ENCODE measurements at regions not wholly inside any gene's neighbourhood (a gene's known extent, or its start where the extent isn't known, plus 50 kb on each side); places are given as distances from the start of the nearest gene placed in this dataset.

DNA sequence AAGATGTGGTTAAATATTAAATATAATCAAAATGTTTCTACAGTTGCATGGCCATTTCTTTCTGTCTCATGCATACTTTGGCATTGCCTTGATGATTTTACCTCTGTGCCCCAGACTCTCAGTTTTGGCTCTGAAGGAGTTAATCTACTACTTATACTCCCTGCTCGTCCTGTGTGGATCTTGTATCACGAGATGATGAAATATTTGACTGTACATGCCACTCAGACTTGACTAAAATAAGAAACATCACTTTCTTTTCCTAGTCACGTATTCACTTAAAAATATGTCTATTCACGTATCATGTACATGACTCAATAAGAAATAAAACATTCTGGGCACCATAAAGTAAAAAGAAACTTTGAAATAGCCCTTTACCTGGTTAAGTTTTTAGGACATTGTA is 397.7 kb downstream of the RFPL4B start:
- DNase-seq, result no peak

DNA sequence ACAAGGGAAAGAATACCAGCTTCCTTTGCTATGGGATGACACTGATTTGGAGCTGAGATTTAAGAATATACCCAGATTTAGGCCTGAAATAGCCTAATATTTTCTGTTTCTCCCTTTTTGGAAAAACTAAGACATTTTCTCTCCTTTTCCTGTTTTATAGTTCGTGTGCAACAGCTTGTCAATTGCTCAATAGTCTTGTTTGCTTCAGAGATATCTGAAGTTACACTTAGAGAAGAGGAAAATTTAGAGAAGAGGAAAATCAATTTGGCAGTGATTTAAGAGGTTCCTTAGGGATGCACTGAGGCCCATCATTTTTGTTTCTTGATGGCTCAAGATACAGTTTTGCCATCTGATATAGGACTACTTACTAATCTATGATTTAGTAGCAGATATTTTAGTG is 398.6 kb downstream of the RFPL4B start:
- DNase-seq, result no peak

DNA sequence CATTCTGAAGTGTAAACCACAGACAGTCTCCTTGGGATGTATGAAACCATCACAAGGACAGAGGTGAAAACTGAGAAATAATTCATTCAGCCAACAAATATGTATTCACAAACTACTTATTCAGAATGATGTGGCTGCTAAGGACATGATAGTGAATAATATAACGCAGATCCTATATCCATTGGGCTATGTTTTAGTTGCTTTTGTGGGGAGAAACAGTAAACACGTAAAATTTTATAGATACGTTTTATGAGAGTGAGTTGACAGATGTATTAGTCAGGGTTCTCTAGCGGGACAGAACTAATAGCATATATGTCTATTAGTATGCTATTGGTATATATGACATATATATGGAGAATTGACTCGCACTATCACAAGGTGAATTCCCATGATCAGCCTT is 402.5 kb downstream of the RFPL4B start:
- no peak for DNase-seq

DNA sequence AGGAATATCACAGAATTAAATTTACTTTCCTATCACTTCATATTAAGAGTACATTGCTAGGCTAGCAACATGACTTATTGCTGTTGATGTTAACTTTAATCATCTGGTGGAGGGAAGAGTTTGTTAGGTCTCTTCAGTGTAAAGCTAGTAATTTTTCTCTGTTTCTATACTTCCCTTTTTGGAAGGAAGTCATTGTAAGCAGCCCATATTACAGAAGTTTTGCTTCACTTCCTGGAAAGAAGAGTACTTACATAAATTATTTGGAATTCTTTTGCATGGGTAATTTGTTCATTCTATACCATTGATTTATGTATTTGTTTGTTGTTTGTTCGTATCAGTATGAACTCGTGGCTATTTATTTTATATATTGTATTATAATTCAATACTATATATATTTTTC is 405.2 kb downstream of the RFPL4B start:
- DNase-seq, result no peak

DNA sequence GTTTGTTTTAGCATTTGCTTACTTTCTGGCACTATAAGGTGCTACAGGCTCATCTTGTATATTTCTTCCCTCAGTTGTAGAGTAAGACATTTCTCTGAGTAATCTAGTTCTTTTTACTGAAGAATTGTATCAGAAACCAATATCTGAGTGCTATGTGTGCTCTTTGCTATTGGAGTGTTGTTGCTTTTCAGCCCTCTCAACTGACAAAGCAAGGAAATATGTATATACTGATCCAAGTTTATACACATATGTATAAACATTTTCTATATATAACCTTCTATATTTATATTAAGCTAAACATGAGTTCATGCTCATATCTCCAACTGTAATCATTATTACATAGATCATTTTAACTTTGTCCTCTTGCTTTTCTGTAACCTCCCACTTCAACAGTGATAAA is 405.7 kb downstream of the RFPL4B start:
- DNase-seq, result no peak

DNA sequence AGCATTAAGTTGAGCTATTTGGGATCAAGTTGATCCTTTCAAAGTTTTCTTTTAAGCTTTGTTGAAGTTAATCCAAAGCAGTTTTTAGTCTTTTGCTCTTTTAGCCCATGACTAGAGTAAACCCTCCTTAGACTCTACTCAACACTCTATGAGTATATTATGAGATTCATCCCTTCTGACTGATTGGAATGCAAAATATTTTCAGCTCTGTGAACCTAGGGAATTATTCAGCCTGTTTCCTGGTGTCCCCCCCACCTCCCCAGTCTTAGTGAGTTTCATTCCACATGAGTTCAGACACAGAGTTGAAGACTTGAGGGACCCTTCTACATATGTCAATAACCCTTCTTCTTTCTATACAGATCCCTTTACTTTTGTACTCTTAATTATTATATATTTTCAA is 413.7 kb downstream of the RFPL4B start:
- no peak for DNase-seq

DNA sequence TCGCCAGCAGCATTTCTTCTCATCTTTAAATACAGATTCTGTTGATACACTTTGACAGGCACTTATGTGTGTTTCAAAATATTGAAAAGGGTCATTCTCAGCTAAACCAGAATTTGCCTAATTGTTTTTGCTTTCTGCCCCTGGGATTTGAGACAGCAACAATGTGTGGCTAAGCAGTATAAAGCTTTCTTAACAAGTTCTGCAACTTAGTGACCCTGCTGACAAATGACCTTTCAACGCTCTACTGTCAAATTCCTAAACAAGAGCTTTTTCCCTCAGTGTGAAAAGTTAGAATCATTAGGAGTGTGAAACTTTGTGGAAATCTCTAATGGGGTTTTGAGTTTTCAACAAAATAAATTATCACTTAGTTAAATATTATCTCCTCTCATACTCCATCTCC is 414.6 kb downstream of the RFPL4B start:
- no peak for DNase-seq

DNA sequence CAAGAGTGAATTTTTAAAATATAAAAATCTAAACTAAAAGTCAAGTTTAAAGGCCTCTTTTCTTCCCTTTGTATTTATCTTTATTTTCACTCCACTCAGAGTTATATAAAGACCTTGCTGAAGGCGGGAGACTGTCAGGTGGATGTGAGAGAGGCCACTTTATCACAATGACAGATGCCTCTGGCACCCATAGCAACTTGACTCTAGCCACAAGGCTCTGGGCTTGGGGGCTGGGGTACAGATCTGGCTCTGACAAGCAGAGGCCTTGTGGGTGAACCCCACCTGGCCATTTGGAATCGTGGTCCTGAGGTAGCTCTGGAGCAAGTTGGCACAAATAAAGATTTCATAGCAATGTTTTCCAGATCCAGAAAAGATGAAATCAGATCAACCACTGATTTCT is 417.2 kb downstream of the RFPL4B start:
- no peak for DNase-seq

DNA sequence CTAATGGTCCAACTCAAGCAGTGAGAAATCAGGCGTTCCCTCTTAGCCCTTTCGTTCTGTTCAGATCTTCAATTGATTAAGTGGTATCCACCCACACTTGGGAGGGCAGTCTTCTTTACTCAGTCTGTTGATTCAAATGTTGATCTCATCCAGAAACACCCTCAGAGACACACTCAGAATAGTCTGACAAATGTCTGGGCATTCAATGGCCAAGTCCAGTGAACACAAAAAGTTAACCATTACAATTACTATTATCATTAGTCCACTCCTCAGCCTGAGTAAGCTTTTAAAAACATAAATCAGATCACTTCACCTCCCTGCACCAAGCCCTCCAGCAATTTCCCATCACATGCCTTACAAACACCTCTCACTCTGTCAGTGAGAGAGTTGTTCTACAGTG is 423.2 kb downstream of the RFPL4B start:
- DNase-seq, result no peak

DNA sequence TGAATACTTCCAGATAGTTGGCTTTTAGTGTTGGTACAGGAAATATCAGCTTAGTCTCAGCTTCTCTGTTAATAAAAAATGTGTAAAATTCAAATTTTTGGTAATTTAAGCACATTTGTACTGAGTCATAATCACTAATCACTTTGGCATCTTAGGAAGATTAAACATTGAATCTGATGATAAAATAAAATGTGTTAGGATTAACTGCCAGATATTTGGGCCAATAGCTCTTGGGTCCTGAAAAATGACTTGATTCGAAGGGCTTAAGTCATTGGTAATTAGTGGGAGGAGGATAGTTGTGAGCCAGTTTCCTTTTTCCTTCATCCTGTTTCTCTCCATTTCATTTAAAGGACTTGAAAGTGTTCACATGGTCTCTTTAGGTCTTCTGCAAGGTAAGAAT is 426.1 kb downstream of the RFPL4B start:
- DNase-seq, result no peak

DNA sequence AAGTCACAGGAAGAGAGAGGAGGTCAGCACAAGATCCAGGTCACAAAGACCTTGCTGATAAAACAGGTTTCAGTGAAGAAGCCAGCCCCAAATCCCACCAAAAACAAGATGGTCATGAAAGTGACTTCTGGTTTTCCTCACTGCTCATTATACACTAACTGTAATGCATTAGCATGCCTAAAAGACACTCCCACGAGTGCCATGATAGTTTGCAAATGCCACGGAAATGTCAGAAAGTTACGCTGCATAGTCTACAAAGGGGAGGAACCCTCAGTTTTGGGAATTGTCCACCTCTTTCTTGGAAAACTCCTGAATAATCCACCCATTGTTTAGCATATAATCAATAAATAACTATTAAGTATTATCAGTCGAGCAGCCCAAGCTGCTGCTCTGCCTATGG is 427.2 kb downstream of the RFPL4B start:
- no peak for DNase-seq

DNA sequence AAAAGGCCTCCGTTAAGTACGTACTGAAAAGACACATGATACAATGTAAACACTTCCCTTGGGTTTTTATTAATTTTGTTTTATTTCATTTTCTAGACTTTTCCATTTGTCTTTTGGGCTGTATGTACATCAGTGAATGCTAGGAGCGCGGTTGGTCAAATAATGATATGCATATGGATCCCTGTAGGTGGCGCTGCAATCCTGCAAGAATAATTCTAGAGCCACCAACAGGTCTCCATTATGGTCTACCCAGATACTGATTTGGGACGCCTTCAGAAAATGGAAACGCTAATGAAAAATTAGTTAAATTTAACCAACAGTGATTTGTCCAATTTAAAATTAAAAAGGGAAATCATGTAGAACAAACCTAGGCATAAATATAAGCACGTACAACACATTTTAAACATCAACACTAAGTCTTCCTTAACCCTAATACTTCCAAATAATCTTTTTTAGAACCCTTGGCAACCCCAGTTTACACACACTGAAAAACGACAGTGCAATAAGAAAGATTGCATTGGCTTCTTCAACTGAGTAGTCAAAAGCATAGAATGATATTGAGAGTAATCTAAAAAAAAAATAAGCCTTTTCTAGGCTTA is 433.5 kb downstream of the RFPL4B start:
- peak in 1 of 2 donors; percentile 30 for DNase-seq

DNA sequence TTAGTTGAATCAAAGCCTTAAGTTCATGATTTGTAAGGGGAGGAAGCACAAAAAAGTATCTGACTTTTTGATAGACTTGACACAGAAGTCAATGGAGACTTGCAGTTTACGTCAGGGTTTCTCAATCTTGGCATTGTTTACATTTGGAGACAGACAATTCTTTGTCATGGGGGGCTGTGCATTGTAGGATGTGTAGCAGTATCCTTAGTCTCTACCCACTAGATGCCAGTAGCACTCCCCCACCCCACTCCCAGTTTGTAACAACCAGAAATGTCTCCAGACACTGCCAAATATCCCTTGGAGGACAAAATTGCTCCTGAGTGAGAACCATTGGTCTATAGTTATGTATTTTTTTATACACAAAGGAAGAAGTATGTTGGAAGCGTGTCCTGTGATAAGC is 434.1 kb downstream of the RFPL4B start:
- no peak for DNase-seq

DNA sequence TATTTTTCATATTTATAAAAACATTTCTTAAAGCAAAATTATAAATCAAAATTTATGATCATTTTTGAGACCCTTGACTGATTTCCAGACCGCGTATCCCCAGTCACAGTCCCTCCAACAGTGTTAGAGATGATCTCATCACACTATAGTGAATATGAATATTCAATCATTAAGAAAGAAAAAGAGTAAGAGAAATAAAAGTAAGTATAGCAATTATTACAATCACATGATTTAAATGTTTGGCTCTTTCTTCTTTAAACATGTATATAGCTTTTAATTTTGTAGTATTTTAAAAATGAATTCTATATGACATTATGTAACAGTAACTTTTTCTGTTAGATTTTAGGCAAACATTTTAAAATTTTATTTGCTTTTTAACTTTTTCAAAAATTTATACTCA is 438.3 kb downstream of the RFPL4B start:
- DNase-seq, result no peak

DNA sequence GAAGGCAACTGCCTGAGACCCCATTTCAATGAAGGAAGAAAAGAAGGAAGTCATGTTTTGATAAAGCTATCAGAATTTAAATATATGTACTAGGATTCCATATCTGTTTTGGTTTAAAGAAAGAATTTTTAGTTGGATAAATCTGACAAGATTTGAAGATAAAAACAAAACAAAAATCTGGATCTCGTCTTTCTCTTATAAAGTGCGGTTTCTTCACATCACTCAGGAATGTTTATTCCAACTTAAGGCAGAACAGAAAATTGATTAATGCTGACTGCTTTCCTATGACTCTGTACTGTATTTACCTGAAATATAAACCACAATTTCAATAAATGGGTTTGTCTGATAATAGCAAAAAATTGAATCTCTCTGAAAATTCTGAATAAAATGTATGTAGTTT is 439.7 kb downstream of the RFPL4B start:
- no peak for DNase-seq

DNA sequence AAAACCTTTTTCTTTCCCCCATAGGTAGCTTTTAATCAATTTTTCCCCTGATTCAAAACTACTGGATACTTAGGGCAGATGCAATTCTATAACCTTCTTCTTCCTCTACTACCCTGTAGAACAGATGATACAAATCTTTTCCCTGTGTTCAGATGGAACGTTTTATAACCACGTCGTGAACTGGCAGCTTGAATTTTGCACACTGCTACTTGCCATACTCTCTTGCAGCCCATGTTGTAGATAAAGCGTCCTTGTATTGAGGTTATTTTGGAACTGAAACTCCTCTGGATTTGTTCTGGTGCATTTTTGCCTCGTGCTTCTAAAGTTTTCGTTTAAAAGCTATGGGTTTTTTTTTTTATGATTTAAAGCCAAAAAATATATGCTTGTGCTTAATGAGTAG is 440.2 kb downstream of the RFPL4B start:
- no peak for DNase-seq

DNA sequence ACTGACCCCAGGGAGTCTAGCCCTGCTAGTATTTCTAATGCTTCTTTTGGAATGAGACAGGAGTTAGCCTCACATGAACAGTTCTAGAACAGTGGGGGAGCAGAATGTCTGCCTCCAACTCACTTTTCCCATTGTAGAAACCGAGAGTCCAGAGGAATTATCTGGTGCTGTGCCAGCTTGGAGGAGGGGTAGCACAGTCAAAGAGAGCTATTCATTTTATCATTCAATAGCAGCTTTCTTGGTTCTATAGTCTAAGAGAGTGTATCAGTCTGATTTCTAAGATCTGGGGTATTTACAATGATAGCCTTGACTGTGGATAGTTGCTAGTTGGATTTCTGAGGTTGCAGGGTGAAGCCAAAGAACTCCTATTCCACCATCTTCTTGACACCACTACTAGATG is 448.2 kb downstream of the RFPL4B start:
- no peak for DNase-seq

DNA sequence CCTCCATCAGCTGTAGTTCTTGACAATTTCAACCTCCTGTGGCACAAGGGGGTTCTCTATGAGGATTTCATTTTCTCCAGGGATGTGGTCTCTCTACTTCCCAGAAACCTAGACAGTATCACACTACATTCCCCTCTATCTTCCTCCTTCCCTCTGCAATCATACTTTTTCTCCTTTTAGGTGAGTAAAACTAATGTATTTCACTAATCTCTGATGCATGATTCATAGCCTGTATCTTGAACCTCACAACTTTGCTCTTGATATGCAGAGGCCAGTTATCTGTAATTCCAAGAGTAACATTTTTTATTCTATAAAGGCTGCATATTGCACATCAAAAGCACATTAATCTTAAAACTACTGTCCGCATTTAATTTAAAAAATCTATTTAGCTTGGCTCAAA is 449.6 kb downstream of the RFPL4B start:
- no peak for DNase-seq

DNA sequence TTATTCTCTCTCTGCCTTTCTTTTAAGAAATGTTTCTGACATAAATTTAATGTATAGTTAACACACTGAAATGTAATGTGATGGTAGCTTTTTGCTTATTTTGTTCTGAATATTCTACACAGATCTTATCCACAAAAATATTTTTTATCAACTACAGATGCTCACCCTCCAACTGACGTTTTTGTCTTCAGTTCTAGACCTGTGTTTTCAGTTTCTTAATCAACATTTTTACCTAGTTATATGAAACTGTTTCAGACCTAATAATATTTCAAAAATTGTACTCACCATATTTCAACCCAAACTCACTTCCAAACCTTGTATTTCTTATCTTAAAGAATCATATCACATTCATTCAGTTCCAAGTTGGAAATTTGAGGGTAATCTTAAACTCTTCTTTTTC is 452.8 kb downstream of the RFPL4B start:
- no peak for DNase-seq

DNA sequence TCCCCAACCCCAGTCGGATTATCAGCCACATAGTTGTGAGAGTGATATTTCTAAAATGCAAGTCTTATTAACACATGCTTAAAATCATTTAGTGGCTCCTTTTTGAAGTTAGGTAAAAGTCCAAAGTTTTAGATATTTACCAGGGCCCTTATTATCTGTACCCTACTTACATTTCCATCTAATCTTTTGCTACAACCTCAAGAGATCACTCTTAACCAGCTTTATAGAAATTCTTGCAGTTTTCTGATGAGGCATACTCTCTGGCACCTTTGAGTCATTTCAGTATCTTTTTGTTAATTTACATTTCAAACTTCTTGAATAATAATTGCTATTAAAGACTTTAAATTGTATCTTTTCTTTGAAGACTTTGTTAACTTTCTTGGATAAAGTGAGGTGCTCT is 453.3 kb downstream of the RFPL4B start:
- no peak for DNase-seq

DNA sequence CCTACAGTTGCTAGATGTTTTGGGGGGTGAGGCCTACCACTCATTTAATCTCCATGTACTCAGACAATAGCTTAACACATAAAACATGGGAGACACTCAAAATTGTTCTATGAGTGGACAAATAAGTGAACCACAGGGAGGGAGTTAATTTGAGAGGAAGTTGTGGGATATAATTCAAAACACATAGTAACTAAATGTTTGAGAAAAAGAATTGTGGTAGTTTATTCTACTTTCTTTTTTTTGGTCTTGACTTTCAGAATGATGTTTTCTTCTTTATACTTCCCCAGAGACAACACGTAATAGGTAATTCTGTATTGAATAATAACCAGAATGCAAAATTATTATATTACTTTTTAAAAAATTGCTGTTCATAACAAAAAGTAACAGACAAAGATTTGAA is 453.8 kb downstream of the RFPL4B start:
- no peak for DNase-seq

DNA sequence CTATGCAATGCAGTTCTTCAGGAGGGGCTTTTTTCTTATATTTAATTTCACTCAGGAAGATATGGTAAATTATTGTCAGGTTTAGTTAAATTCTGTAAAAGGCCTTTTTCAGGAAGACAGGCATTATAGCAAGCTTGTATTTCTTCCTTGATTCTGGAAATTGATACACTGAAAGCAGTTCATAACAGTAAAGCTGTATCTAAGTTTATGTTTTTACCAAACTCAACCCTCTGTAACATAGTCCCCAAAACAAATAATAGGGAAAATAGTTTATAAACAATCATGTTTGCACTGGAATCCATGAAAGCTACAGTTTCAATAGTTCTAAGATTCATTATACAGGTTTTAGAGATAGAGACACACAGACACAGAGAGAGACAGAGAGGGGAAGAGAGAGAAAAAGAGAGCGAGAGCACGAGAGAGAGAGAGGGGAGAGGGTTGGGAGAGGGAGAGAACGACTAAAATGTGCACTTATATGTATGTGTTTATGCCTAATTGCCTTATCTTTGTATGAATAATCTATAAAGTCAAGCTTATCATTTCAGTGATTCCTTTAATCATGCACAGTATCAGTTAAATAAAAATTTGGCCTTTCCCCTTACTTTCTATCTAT is 454.4 kb downstream of the RFPL4B start:
- DNase-seq, result no peak

DNA sequence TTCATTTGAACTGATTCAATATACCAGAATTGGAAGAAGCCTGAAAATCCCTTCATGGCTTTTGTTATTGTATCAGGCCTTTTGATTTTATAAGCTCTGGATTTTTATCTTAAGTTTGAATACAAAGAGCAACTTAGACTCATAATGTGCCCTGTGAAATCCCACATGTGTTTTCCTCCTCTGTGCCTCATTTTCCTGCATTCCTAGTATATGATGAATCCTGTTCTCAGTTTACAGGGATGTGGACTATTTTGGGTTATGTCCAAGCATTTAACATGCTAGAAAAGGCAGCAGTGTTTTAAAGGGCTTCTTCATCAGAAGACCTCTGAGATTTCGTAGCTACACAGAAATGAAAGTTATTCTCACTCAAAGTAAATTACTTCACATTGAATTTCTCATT is 455.0 kb downstream of the RFPL4B start:
- DNase-seq, result no peak

DNA sequence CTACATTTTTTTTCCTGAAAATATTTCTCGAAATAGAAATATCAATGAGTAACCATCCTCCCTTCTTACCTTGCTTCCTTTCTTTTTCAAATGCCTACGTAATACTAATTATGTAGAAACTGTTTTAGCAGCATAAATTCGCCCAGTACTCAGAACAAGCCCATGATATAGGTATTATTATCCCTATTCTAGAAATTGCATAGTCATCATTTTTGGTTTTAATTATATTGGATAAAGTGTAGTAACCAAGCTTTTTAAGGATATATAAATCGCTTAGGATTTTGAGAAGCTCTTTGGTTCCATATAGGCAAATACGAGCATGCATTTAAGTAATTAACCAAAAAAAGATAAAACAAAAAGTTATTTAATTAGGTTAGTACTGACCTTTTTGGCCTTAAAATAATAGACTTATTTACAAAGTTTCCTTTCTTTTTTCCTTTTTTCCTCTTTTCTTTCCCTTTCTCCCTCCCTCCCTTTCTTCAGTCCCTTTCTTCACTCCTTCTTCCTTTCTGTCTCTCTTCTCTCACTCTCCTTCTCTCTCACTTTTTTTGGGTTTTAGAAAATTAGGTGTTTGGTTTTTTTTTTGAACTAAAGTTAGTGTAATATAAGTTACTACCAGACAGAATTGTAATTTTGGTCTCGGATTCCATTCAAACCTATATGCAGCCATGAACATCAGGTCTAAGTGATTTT is 457.7 kb downstream of the RFPL4B start:
- no peak for DNase-seq
